HL-60/S4 (cell line): ENCODE measurements at regions not wholly inside any gene's neighbourhood (a gene's known extent, or its start where the extent isn't known, plus 50 kb on each side); places are given as distances from the start of the nearest gene placed in this dataset.

Experiments used
- in situ Hi-C: fragments of 300-500 bp; cut with MboI; formaldehyde crosslinking; loops from 2 replicates; pipeline ENCODE4 v1.14.3; 2022; ENCODE audit warnings: low sequenced_read_pairs

GRCh38 chr2:164306872-164307271, 314.4 kb downstream of the GRB14 start:
- in situ Hi-C loops = no loop called here

DNA sequence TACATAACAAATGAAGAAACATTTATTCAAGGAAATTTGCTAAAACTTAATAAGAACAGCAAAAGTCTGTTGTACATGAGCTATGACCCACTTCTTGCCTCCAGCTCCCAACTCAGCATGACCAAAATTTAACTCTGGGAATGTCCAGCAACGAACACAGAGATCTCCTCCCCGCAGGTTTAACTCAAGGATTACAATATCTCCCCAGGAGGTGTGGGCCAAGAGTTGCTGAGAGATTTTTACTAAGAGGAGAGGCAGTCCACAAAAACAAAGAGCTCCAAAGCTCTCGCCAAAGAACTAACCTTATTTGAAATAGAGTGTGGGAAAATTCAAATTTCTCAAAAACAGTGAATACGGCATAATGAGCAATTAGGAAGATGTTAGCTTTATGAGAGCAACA, 318.5 kb downstream of the GRB14 start:
- in situ Hi-C loops = no loop called here

- in situ Hi-C loops = no loop called here
Measured at GRCh38 chr2:164288235-164288634, 333.0 kb downstream of the GRB14 start.

GRCh38 chr2:164287056-164287455, 334.2 kb downstream of the GRB14 start:
- in situ Hi-C loops = no loop called here

- in situ Hi-C loops = no loop called here
Measured at GRCh38 chr2:164285576-164285975, 335.7 kb downstream of the GRB14 start.

DNA sequence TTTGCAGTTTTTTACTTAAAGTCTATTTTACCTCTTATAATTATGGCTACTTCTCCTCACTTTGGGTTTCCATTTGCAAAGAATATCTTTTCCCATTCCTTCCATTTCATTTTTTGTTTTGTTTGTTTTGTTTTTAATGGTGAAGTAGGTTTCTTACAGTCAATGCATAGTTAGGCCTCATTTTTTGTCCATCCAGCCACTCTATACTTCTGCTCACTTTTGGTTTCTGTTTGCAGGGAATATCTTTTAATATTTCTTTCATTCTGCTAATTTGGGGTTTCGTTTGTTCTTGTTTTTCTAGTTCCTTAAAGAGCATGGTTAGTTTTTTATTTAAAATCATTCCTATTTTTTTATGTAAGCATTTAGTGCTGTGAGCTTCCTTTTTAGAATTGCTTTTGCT, 339.4 kb downstream of the GRB14 start:
- in situ Hi-C loops = no loop called here

GRCh38 chr2:164275659-164276058, 345.6 kb downstream of the GRB14 start:
- in situ Hi-C loops = no loop called here

- in situ Hi-C loops = no loop called here
Measured at GRCh38 chr2:164260506-164260905, 360.8 kb downstream of the GRB14 start.

DNA sequence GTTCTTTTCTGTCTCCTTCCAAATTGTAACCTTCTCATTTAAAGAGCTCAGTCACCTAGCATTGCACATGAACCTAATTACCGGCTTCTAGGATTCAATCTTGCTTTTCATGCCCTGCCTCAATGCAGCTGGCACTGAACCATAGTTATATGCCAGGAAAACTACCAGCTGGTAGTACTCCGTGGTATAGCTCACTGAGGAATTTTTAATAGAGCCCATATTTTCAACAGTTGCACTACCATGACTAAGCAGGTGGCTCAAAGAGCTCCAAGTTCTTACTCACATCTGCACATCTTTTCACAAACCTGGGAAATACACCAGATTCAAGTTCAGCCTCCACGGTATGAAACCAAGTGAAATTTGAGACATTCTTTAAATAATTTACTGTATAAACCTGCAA, 363.5 kb downstream of the GRB14 start:
- in situ Hi-C loops = no loop called here

GRCh38 chr2:164252568-164253287, 368.6 kb downstream of the GRB14 start:
- in situ Hi-C loops = no loop called here

GRCh38 chr2:164243315-164243714, 378.0 kb downstream of the GRB14 start:
- in situ Hi-C loops = no loop called here

GRCh38 chr2:164242409-164242808, 378.9 kb downstream of the GRB14 start:
- in situ Hi-C loops = no loop called here

- in situ Hi-C loops = no loop called here
Measured at GRCh38 chr2:164234074-164234473, 387.2 kb downstream of the GRB14 start.

GRCh38 chr2:164224007-164224406, 397.3 kb downstream of the GRB14 start:
- in situ Hi-C loops = no loop called here

DNA sequence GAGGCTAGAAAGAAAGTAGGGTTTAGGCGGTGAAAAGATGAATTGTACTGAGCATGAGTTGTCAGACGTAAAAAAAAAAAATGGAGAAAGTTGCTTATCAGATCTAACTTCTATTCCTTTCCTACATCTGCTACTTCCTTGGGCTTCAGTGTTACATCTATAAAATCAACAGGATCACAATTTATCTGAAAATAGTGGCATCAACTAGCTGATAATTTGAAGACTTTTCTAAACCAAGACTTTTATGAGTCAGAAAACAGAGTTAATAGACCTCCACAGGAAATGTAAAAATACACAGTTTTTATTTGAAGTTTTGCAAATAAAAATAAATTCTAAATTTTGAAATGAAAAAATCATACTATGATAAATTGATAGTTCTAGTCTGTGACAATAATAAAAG, 399.8 kb downstream of the GRB14 start:
- in situ Hi-C loops = no loop called here

GRCh38 chr2:164220265-164220664, 401.0 kb downstream of the GRB14 start:
- in situ Hi-C loops = no loop called here

DNA sequence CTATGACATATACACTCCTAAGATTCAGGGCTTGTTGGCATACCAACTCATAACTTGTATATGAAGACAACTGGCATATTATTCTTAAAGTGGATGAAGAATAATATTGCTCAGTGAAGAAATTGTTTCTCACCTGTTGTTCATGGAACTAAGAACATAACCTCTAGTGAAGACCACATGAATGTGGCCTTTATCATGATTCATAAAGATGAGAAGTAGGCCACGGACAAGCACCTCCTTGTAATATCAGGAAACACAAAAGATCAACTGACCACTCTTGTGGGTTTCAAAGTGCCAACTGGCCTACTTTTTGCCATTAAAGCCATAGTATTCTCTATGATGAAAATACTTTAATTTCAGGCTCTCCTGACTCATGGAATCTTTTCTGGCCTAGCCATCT, 407.4 kb downstream of the GRB14 start:
- in situ Hi-C loops = no loop called here

- in situ Hi-C loops = no loop called here
Measured at GRCh38 chr2:164205347-164205746, 415.9 kb downstream of the GRB14 start.

- in situ Hi-C loops = no loop called here
Measured at GRCh38 chr2:164203131-164203530, 418.2 kb downstream of the GRB14 start.

- in situ Hi-C loops = no loop called here
Measured at GRCh38 chr2:164198256-164198655, 423.0 kb downstream of the GRB14 start.

- in situ Hi-C loops = no loop called here
Measured at GRCh38 chr2:164190700-164191099, 430.6 kb downstream of the GRB14 start.

- in situ Hi-C loops = no loop called here
Measured at GRCh38 chr2:164189851-164190250, 431.4 kb downstream of the GRB14 start.

DNA sequence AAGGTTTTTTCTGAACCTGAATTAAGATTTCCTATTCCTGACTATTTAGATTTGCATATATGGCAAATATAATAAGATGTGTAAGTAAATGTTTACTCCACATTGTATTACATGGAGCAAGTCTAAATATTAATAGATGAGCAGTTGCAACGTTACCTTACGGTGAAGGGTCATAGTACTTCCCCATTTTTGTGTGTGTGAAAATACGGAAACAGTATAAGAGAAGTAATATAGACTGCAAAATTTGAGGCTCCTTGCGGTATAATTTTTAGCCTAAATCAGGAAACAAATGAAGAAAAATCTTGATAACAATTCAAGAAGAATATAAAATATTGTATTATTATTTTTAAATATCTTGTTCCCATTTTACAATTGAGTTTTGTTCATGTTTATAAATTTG, 434.2 kb downstream of the GRB14 start:
- in situ Hi-C loops = no loop called here
